ENCODE measurements at regions not wholly inside any gene's neighbourhood (a gene's known extent, or its start where the extent isn't known, plus 50 kb on each side); places are given as distances from the start of the nearest gene placed in this dataset.

GRCh38 chr15:60244813-60245212 is 153.0 kb downstream of the ANXA2 start:
- no peak for TF ChIP-seq CTCF (IDR thresholded peaks at IDR 0.05 in 4 of 5, conservative IDR thresholded peaks at IDR 0.05 in 1 of 5)
- no peak for TF ChIP-seq POLR2A (IDR thresholded peaks at IDR 0.05)
